Midbrain (tissue), 1 donor: ENCODE measurements at regions not wholly inside any gene's neighbourhood (a gene's known extent, or its start where the extent isn't known, plus 50 kb on each side); places are given as distances from the start of the nearest gene placed in this dataset.
"Not testable (repeated sequence)": the region's sequence is repeated elsewhere in the genome, so short reads cannot be mapped to it uniquely, and the experiment has no call there.

Source experiments
- DNase-seq: peaks from one replicate; lab custom pipeline; 2025; lab: John Stamatoyannopoulos, UW

DNA sequence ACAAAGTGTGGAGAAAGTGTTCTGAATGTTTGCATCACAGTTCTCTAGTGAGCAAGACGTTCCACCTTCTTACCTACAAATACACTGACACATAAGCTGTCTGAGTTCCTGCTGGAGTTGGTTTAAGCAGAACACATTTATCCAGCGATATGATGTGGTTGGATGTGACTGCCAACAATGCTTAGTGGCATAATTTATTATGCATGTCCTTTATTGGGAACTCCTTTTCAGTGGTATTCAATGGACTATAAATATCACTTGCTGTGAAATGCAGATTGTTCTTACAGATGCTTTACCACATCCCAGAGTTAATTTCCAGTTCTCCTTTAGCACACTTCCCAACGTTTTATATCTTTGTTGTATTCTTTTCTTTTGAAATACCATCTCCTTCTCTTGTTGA, 222.2 kb downstream of the LURAP1L start:
- DNase-seq: no peak

DNA sequence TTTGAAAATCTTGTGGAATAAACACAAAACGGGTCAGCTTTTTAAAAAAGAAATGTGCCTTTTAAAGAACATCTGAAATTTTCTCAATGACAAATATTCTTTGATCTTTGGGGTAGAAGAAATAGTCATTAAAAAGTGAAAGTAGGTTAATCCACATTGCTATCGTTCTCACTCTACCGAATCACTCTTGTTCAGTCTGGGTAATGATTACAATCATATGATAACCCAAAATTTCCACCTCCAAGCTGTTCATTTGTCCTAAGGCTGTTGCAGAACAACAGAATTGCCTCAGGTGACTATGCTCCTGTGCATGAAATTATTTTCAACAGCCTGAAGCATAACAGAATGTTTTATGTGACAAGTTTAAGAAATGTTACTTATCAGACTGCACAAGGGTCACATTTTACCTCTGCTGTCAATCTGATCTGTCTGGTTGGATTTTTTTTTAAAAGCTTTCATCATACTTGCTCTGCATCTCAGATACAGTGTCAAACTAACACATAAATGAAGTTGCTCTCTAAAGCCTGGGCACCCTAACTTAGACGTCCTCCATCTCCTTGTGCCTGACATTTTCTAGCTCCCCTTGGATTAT, 227.3 kb downstream of the LURAP1L start:
- no peak for DNase-seq

- DNase-seq: no peak
Measured at GRCh38 chr9:13002740-13003139, 227.9 kb downstream of the LURAP1L start.

GRCh38 chr9:13009871-13010270, 235.1 kb downstream of the LURAP1L start:
- DNase-seq: no peak

GRCh38 chr9:13013991-13014883, 239.4 kb downstream of the LURAP1L start:
- no peak for DNase-seq

DNA sequence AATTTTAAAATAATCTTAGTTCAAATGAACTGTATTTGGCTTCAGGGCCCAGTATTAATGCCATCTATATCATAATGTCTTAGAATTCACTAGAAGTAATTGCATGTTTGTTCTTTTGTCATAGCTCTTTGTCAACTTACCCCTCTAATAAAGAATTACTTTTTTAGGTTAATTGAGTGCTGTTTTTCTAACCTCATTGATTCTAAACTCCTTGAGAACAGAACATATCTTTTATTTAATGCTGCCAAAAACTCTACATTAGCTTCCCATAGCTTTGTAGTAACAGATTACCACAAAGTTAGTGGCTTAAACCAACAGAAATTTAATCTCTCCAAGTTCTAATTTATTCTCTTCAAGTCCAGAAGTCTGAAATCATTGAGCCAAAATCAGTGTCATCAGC, 242.4 kb downstream of the LURAP1L start:
- DNase-seq: no peak

- no peak for DNase-seq
Measured at GRCh38 chr9:13020146-13021040, 245.6 kb downstream of the LURAP1L start.

DNA sequence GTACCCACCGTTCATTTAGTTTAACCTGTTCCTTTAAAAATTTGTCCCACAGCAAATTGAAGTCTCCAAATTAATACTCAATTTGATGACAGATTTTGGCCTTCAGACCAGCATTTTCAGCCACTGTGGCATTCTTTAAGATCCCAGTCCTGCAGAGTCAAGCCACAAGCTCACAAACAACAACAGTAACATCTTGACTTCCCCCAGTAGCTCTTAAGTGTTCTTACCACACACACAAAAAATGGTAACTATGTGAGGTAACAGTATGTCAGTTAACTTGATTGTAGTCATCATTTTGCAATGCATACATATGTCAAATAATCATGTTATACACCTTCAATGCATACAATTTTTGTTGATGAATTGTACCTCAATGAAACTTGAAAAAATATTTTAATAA, 247.9 kb downstream of the LURAP1L start:
- no peak for DNase-seq

DNA sequence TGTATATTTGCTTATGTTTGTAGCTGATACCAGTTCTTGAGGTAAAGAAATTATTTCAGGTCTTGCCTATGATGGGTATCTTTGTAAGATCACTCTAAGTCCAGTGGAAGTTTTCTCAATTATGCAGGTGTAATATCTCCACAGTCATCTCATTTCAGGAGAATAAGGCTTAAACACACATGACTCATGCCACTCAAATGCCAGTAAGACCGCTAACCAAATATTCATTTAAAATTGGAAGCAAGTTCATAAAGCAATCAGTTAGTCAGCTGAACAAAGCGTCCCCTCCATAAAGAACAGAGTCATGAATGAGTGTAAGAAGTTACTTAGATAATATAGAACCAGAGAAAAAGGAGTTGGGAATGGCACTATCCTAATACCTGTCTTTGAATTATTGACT, 248.7 kb downstream of the LURAP1L start:
- no peak for DNase-seq

GRCh38 chr9:13026956-13027355, 252.1 kb downstream of the LURAP1L start:
- no peak for DNase-seq

DNA sequence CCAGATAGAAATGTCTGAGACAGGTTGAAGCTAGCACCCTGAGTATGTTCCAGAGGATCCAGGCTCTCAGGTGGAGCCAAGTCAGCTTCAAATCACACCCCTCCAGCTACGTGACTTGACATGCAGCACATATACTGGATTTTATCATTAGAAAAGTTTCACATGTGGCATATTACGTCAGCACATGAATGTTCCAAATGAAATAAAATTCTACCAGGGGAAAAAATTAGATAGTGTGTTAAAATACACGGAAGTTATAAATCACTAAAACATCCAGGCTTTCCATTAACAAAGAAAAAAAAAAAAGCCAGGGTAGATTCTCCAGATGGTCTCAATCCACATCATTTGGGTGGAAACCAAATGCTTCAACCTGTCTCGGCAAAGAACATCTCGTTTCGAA, 251.6 kb downstream of the MPDZ start:
- no peak for DNase-seq

DNA sequence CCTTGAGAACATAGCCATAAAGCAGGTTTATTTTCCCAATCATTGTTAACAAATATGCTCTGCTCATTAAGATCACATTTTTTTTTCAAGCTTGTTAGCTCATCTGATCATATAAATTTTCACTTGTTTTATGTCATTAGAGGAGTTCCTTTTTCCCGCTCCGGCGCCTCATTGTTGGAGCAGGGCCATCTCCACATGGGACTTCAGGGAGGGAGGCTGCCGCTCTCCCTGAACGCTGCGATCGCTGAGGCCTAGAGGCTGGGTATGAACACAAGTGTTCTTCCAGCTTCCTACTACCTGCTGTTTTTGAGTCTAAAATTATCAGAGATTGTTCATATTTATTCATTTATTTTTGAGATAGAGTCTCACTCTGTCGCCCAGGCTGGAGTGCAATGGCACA, 246.9 kb downstream of the MPDZ start:
- DNase-seq: no peak

- peak; percentile 79 for DNase-seq
Measured at GRCh38 chr9:13033959-13034693, 245.4 kb downstream of the MPDZ start.

- no peak for DNase-seq
Measured at GRCh38 chr9:13034694-13035002, 244.8 kb downstream of the MPDZ start.

DNA sequence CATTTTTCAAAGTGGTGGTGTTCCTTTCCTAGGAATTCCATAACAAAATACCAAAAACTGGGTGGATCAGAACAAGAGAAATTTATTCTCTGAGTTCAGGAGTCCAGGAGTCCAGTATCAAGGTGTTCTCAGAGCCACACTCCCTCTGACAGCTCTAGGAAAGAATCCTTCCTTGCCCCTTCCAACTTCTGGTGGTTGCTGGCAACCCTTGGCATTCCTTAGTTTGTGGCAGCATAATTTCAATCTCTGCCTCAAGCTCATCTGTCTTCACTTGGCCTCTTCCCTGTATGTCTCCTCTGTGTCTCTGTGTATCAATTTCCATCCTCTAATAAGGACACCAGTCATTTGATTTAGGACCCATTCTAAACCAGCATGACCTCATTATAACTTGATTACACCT, 243.7 kb downstream of the MPDZ start:
- no peak for DNase-seq

DNA sequence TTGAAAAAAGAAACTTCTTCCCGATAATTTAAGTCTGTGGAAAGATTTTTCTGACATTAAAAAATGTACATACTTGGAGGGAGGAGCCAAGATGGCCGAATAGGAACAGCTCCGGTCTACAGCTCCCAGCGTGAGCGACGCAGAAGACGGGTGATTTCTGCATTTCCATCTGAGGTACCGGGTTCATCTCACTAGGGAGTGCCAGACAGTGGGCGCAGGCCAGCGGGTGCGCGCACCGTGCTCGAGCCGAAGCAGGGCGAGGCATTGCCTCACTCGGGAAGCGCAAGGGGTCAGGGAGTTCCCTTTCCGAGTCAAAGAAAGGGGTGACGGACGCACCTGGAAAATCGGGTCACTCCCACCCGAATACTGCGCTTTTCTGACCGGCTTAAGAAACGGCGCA, 241.7 kb downstream of the MPDZ start:
- DNase-seq: not testable (repeated sequence)

DNA sequence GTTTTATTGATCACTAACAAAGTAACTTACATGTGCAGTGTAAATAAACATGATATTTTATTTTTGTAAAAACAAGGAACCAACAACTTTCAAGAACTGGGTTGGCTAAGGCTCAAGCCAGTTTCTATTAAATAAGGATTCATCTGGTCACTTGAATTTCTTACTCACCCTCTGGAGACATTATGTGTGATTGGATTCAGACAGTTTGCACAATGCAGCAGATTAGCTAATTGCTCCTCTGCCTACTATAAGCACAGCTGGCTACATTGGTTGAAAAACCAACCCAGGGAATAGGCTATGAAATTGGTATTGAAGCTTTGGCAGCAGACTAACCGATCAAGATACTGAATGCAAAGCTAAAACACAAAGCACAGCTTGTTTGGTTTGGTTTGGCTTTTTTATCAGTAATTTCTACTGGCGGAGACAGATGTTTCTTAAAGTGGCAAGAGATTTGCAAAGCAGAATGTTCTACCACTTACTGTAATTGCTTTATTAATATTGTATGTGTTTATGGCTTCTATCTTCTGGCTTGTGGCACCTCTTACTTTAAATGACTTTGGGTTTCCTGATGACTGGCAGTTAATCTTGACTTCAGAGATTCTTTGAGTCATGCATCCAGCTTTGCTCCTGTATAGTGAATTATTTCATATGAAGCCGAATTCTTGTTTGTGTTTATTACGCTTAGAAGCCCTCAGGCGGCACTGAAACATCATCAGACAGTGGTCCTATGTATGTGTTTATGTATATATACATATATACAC, 231.5 kb downstream of the MPDZ start:
- no peak for DNase-seq

GRCh38 chr9:13049223-13049622, 230.3 kb downstream of the MPDZ start:
- no peak for DNase-seq

GRCh38 chr9:13053504-13053903, 226.0 kb downstream of the MPDZ start:
- DNase-seq: no peak

GRCh38 chr9:13054389-13054788, 225.1 kb downstream of the MPDZ start:
- DNase-seq: no peak
